SK-N-SH (cell line): ENCODE measurements at regions not wholly inside any gene's neighbourhood (a gene's known extent, or its start where the extent isn't known, plus 50 kb on each side); places are given as distances from the start of the nearest gene placed in this dataset.

Source experiments
- CTCF ChIA-PET: fragments of 300-600, 350-600 bp; formaldehyde crosslinking; extraction: SDS; loops from one replicate; lab custom pipeline; 2021; lab: Yijun Ruan, JAX
- POLR2A ChIA-PET: fragments of 350-600 bp; sonication (Branson Sonifier 250); formaldehyde crosslinking; extraction: SDS; loops from one replicate; lab custom pipeline; 2020; ENCODE audit warnings: antibody characterized with exemption, inconsistent platforms; lab: Yijun Ruan, JAX
- DNase-seq: peaks from one replicate; pipeline ENCODE4 v3.0.0; 2012
- H2AFZ ChIP-seq: fragments of 200-600 bp; sonication (generic); 2 replicates; pipeline ENCODE4 v1.8.1; 2016; ENCODE audit warnings: antibody characterized with exemption, mild to moderate bottlenecking, low read depth
- H3F3A ChIP-seq: fragments of 200-600 bp; sonication (generic); replicated peaks from 2 replicates; pipeline ENCODE3; 2016; ENCODE audit warnings: antibody characterized with exemption, mild to moderate bottlenecking; ENCODE audit not compliant: insufficient read depth
- H3K27ac ChIP-seq, 2 experiments: fragments of 200-500 bp in 1 of 2; fragments of 200-600 bp in 1 of 2; sonication (Bioruptor generic) in 1 of 2; sonication (generic), shearing (Covaris generic) in 1 of 2; 2 replicates each; pipeline versions ENCODE4 v1.5.1 to v1.6.1; 2014 to 2016; ENCODE audit warnings: low read depth in 2 of 2, inconsistent platforms in 1 of 2, low read length in 1 of 2, mild to moderate bottlenecking in 1 of 2, mixed read lengths in 1 of 2
- H3K27me3 ChIP-seq: fragments of 200-600 bp; sonication (generic), shearing (Covaris generic); 2 replicates; pipeline ENCODE4 v1.6.1; 2016; ENCODE audit warnings: mixed run types; ENCODE audit not compliant: insufficient read depth
- H3K36me3 ChIP-seq, 2 experiments: fragments of 200-500 bp in 1 of 2; fragments of 200-600 bp in 1 of 2; sonication (Bioruptor generic) in 1 of 2; sonication (generic) in 1 of 2; replicated peaks in 1 of 2; 2 replicates each; pipeline versions ENCODE3 to v1.5.1; 2014 to 2016; ENCODE audit warnings: low read length in 1 of 2, mild to moderate bottlenecking in 1 of 2; ENCODE audit not compliant: insufficient read depth in 2 of 2, control insufficient read depth in 1 of 2
- H3K4me1 ChIP-seq, 2 experiments: fragments of 200-500 bp in 1 of 2; fragments of 200-600 bp in 1 of 2; sonication (Bioruptor generic) in 1 of 2; sonication (generic), shearing (Covaris generic) in 1 of 2; 2 replicates each; pipeline versions ENCODE4 v1.5.1 to v1.6.1; 2014 to 2016; ENCODE audit warnings: low read depth in 1 of 2, low read length in 1 of 2, mixed run types in 1 of 2; ENCODE audit not compliant: insufficient read depth in 2 of 2, control insufficient read depth in 1 of 2
- H3K4me2 ChIP-seq: fragments of 200-600 bp; sonication (generic), shearing (Covaris generic); 2 replicates; pipeline ENCODE4 v1.6.1; 2017; ENCODE audit warnings: mixed run types
- H3K4me3 ChIP-seq, 2 experiments: fragments of 200-500 bp in 1 of 2; fragments of 200-600 bp in 1 of 2; sonication (Bioruptor generic) in 1 of 2; sonication (generic), shearing (Covaris generic) in 1 of 2; 2 replicates each; pipeline versions ENCODE4 v1.5.1 to v1.8.1; 2014 to 2016; ENCODE audit warnings: low read depth in 2 of 2, inconsistent platforms in 1 of 2, low read length in 1 of 2, mild to moderate bottlenecking in 1 of 2, mixed read lengths in 1 of 2, moderate library complexity in 1 of 2
- H3K79me2 ChIP-seq: fragments of 200-600 bp; sonication (generic); 2 replicates; pipeline ENCODE4 v1.8.1; 2017; ENCODE audit warnings: mild to moderate bottlenecking; ENCODE audit not compliant: insufficient read depth
- H3K9ac ChIP-seq: fragments of 200-600 bp; sonication (generic); 2 replicates; pipeline ENCODE4 v1.6.1; 2017; ENCODE audit warnings: mixed run types
- H3K9me2 ChIP-seq: fragments of 200-600 bp; sonication (generic); 2 replicates; pipeline ENCODE4 v1.6.1; 2017; ENCODE audit warnings: mixed run types
- H3K9me3 ChIP-seq: fragments of 200-600 bp; sonication (generic); 2 replicates; pipeline ENCODE4 v1.6.1; 2017; ENCODE audit warnings: mixed run types, mild to moderate bottlenecking, moderate library complexity
- H4K20me1 ChIP-seq: fragments of 200-600 bp; sonication (generic); 2 replicates; pipeline ENCODE4 v1.6.1; 2017; ENCODE audit warnings: mild to moderate bottlenecking, mixed run types; ENCODE audit not compliant: insufficient read depth
- CHD2 ChIP-seq: fragments of 150-350 bp; IDR thresholded peaks from 2 replicates; pipeline ENCODE4 v1.6.1; 2018; ENCODE audit warnings: low read length; ENCODE audit not compliant: partially characterized antibody
- EP300 ChIP-seq, 2 experiments: IDR thresholded peaks; 2 replicates each; pipeline versions ENCODE4 v1.4.0 to v1.6.1; 2012; ENCODE audit warnings: borderline replicate concordance in 1 of 2, low read depth in 1 of 2, low read length in 1 of 2
- EZH2phosphoT487 ChIP-seq: fragments of 200-600 bp; sonication (generic); IDR thresholded peaks from 2 replicates; pipeline ENCODE4 v1.6.1; 2017; ENCODE audit warnings: low read depth, mixed run types, mild to moderate bottlenecking, antibody characterized with exemption, moderate library complexity, borderline replicate concordance
- JUND ChIP-seq: IDR thresholded peaks from 2 replicates; pipeline ENCODE4 v1.4.0; 2012
- MXI1 ChIP-seq: IDR thresholded peaks from 2 replicates; pipeline ENCODE4 v1.6.1; 2012; ENCODE audit warnings: mild to moderate bottlenecking, low read depth, low read length, improper control_type of control experiment
- NFIC ChIP-seq: IDR thresholded peaks from 2 replicates; pipeline ENCODE4 v1.4.0; 2012; ENCODE audit warnings: borderline replicate concordance
- RCOR1 ChIP-seq: fragments of 150-350 bp; IDR thresholded peaks from 2 replicates; pipeline ENCODE4 v1.6.1; 2017; ENCODE audit warnings: antibody characterized with exemption, low read length
- RFX5 ChIP-seq: IDR thresholded peaks from 2 replicates; pipeline ENCODE4 v1.6.1; 2012; ENCODE audit warnings: mild to moderate bottlenecking, improper control_type of control experiment, low read length
- RXRA ChIP-seq: IDR thresholded peaks from 2 replicates; pipeline ENCODE4 v1.4.0; 2012; ENCODE audit warnings: low read depth, mild to moderate bottlenecking, borderline replicate concordance
- SMC3 ChIP-seq: IDR thresholded peaks from 2 replicates; pipeline ENCODE4 v1.6.1; 2012; ENCODE audit warnings: low read depth, low read length, improper control_type of control experiment
- TAF1 ChIP-seq: IDR thresholded peaks from 2 replicates; pipeline ENCODE4 v1.6.1; 2012; ENCODE audit warnings: low read depth, mild to moderate bottlenecking, low read length, moderate library complexity, borderline replicate concordance
- YY1 ChIP-seq: IDR thresholded peaks from 2 replicates; pipeline ENCODE4 v1.4.0; 2012; ENCODE audit warnings: low read depth, mild to moderate bottlenecking
- WGBS: methylation state at CpG from one replicate; pipeline ENCODE4 v1.1.6; 2017; ENCODE audit warnings: low lambda C conversion rate; 5-methylcytosine and 5-hydroxymethylcytosine counted together
- TF ChIP-seq, protein P1 (sequence below): IDR thresholded peaks from 2 replicates; pipeline ENCODE4; 2012
- TF ChIP-seq, protein P2 (sequence below): fragments of 150-350 bp; IDR thresholded peaks from 2 replicates; pipeline ENCODE4 v1.6.1; 2017; ENCODE audit warnings: antibody characterized with exemption, low read length, low read depth, borderline replicate concordance
- TF ChIP-seq, protein P3 (sequence below): fragments of 200-600 bp; sonication (generic); IDR thresholded peaks from 2 replicates; pipeline ENCODE4 v1.6.1; 2017; ENCODE audit warnings: antibody characterized with exemption, mild to moderate bottlenecking, moderate library complexity
- TF ChIP-seq, protein P4 (sequence below): IDR thresholded peaks from 2 replicates; pipeline ENCODE4 v1.4.0; 2012; ENCODE audit warnings: low read depth

DNA sequence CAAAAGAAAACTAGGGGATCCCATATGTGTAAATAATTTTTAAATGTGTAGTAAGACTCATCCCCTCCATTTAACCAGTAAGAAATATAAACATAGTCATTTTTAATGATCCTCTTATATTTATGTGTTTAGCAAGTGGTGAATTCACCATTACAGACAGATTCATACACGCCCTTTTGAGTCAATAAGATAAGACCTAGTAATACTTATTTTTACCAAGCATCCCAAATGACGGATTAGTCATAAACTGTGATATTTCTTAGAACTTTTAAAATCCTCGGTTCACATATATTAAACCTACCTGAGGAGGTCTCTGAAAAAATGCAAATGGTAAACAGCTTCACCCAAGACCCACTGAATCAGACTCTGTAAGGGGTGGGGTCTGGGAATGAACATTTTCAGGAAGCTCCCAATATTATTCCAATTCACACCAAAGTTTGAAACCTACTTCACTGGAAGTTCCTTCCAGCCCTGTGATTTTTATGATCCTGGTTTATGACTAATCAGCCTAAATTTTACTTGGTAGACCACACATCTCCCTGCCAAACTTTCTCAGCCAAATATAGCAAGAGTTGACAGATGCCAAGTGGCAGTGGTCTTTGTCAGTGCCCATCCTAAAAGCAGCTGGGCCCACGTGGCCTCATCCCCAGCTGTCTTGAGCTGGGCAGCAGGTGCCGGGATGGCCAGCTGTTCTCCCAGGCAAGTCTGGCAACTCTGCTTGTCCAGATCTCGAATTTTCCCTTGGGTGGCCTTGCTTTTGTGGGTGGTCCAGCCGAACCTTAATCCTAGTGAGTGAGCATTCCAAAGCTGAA, 559.0 kb upstream of the RGMB start (continued):
- TF ChIP-seq MXI1, result no peak
- no peak for TF ChIP-seq TAF1
- no peak for TF ChIP-seq CHD2
- no peak for TF ChIP-seq RCOR1
- peak; percentile 72 for TF ChIP-seq NFIC
- TF ChIP-seq JUND, result no peak
- TF ChIP-seq, protein P1, sequence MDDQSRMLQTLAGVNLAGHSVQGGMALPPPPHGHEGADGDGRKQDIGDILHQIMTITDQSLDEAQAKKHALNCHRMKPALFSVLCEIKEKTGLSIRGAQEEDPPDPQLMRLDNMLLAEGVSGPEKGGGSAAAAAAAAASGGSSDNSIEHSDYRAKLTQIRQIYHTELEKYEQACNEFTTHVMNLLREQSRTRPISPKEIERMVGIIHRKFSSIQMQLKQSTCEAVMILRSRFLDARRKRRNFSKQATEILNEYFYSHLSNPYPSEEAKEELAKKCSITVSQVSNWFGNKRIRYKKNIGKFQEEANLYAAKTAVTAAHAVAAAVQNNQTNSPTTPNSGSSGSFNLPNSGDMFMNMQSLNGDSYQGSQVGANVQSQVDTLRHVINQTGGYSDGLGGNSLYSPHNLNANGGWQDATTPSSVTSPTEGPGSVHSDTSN, result peak; percentile 61; the same call in 1 of the 2 replicates
- TF ChIP-seq, protein P2, sequence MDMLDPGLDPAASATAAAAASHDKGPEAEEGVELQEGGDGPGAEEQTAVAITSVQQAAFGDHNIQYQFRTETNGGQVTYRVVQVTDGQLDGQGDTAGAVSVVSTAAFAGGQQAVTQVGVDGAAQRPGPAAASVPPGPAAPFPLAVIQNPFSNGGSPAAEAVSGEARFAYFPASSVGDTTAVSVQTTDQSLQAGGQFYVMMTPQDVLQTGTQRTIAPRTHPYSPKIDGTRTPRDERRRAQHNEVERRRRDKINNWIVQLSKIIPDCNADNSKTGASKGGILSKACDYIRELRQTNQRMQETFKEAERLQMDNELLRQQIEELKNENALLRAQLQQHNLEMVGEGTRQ, result no peak
- no peak for TF ChIP-seq SMC3
- TF ChIP-seq RFX5, result no peak
- TF ChIP-seq, all 33 proteins: peak for 6

DNA sequence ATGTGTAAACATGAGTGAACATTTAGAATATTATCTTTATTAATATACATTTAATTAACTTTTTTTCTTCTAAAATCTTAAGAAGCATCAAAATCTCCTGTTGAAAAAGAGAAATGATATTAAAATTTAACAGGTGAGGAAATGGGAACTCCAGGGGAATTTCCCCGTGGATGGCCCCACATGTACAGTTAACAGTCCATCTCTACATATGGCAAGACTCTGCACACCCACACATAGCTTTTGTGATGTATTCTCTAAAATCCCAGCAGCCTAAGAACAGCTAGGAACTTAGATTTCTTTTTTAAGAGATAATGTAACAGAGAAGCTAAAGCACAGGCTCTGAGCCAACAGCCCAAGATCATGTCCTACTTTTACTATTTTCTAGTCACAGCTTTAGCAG, 556.3 kb upstream of the RGMB start:
- TF ChIP-seq, protein P3, sequence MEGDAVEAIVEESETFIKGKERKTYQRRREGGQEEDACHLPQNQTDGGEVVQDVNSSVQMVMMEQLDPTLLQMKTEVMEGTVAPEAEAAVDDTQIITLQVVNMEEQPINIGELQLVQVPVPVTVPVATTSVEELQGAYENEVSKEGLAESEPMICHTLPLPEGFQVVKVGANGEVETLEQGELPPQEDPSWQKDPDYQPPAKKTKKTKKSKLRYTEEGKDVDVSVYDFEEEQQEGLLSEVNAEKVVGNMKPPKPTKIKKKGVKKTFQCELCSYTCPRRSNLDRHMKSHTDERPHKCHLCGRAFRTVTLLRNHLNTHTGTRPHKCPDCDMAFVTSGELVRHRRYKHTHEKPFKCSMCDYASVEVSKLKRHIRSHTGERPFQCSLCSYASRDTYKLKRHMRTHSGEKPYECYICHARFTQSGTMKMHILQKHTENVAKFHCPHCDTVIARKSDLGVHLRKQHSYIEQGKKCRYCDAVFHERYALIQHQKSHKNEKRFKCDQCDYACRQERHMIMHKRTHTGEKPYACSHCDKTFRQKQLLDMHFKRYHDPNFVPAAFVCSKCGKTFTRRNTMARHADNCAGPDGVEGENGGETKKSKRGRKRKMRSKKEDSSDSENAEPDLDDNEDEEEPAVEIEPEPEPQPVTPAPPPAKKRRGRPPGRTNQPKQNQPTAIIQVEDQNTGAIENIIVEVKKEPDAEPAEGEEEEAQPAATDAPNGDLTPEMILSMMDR, result no peak
- TF ChIP-seq, protein P4, sequence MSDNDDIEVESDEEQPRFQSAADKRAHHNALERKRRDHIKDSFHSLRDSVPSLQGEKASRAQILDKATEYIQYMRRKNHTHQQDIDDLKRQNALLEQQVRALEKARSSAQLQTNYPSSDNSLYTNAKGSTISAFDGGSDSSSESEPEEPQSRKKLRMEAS, result no peak
- TF ChIP-seq, protein P2, result no peak
- TF ChIP-seq SMC3, result no peak
- no peak for TF ChIP-seq CHD2
- TF ChIP-seq EZH2phosphoT487, result no peak
- no peak for TF ChIP-seq YY1
- no peak for TF ChIP-seq EP300 (IDR thresholded peaks at IDR 0.05; ENCODE audit: borderline replicate concordance in 1 of 2, low read depth in 1 of 2, low read length in 1 of 2)
- TF ChIP-seq RXRA, result no peak
- Histone ChIP-seq H3K27ac (no peak overlapping the region), H3K36me3 (no peaks in the 10 kb centered on the region), H3K79me2 (no peaks in the 10 kb centered on the region), H3K4me1 (peaks cover 0 to 5% of the 10 kb centered on the region in 2 experiments; a peak in 1 of 4 replicates), H3F3A (peaks cover 8% of the 10 kb centered on the region), H3K9ac (no peak overlapping the region), H3K4me3 (no peak overlapping the region), H3K9me3 (no peaks in the 10 kb centered on the region), H3K27me3 (no peaks in the 10 kb centered on the region), H3K4me2 (no peak overlapping the region), H4K20me1 (no peaks in the 10 kb centered on the region), H3K9me2 (no peaks in the 10 kb centered on the region), H2AFZ (no peak overlapping the region)
- CTCF ChIA-PET, result no interaction called here
- 79% methylated on average over 1 of the region's 1 CpG for WGBS
- no peak for DNase-seq
- POLR2A ChIA-PET, result no interaction called here
